MCF 10A (cell line): ENCODE measurements at regions not wholly inside any gene's neighbourhood (a gene's known extent, or its start where the extent isn't known, plus 50 kb on each side); places are given as distances from the start of the nearest gene placed in this dataset.

Experiments used
- BruUV-seq: library from RNA; stranded (reverse); fragments of 400-500 nt; replicated peaks from 2 replicates; lab custom pipeline; 2021; lab: Mats Ljungman, UMichigan
- CTCF ChIA-PET: fragments of 300-600 bp; sonication (Branson Sonifier 250); formaldehyde crosslinking; extraction: SDS; loops from one replicate; lab custom pipeline; 2021; ENCODE audit warnings: antibody characterized with exemption, inconsistent platforms; lab: Yijun Ruan, JAX
- POLR2A ChIA-PET: fragments of 300-600, 350-650 bp; sonication (Branson Sonifier 250); formaldehyde crosslinking; extraction: SDS; loops from one replicate; lab custom pipeline; 2020; ENCODE audit warnings: antibody characterized with exemption, inconsistent platforms; lab: Yijun Ruan, JAX
- DNase-seq: peaks from one replicate; pipeline ENCODE4 v3.0.0-alpha.2; 2018; ENCODE audit not compliant: unreplicated experiment
- H3K27ac Mint-ChIP-seq: one replicate; pipeline ENCODE4 v1.8.0; 2022; ENCODE audit warnings: mild to moderate bottlenecking, low read depth, mixed read lengths; ENCODE audit not compliant: unreplicated experiment
- H3K27me3 Mint-ChIP-seq: one replicate; pipeline ENCODE4 v1.8.0; 2022; ENCODE audit warnings: mixed read lengths; ENCODE audit not compliant: insufficient read depth, unreplicated experiment
- H3K36me3 Mint-ChIP-seq: one replicate; pipeline ENCODE4 v1.8.0; 2022; ENCODE audit warnings: mild to moderate bottlenecking, moderate library complexity, mixed read lengths; ENCODE audit not compliant: insufficient read depth, unreplicated experiment
- H3K4me1 Mint-ChIP-seq: one replicate; pipeline ENCODE4 v1.8.0; 2022; ENCODE audit warnings: mixed read lengths; ENCODE audit not compliant: insufficient read depth, unreplicated experiment
- H3K4me3 Mint-ChIP-seq: one replicate; pipeline ENCODE4 v1.8.0; 2022; ENCODE audit warnings: mild to moderate bottlenecking, moderate library complexity, mixed read lengths; ENCODE audit not compliant: unreplicated experiment
- H3K9me3 Mint-ChIP-seq: one replicate; pipeline ENCODE4 v1.8.0; 2022; ENCODE audit warnings: mixed read lengths; ENCODE audit not compliant: unreplicated experiment
- intact Hi-C: fragments of 100-400 bp; cut with micrococcal nuclease; formaldehyde crosslinking; loops from 2 replicates; pipeline ENCODE4 v1.14.1; 2022
- TF ChIP-seq, protein P1 (sequence below): fragments of 200-600 bp; IDR thresholded peaks from one replicate; pipeline ENCODE4 v1.8.0; 2022; ENCODE audit warnings: antibody characterized with exemption, mild to moderate bottlenecking; ENCODE audit not compliant: unreplicated experiment

- H3K4me3 Mint-ChIP-seq = no peak overlapping the region
- H3K27me3 Mint-ChIP-seq = no peaks in the 10 kb centered on the region
- CTCF ChIA-PET = interaction anchor here (1.2 kb wide), 1 partner anchor 25 kb away, joined by 3 read pairs; no protein-coding TSS in a partner anchor
- H3K4me1 Mint-ChIP-seq = no peaks in the 10 kb centered on the region
- TF ChIP-seq, protein P1, sequence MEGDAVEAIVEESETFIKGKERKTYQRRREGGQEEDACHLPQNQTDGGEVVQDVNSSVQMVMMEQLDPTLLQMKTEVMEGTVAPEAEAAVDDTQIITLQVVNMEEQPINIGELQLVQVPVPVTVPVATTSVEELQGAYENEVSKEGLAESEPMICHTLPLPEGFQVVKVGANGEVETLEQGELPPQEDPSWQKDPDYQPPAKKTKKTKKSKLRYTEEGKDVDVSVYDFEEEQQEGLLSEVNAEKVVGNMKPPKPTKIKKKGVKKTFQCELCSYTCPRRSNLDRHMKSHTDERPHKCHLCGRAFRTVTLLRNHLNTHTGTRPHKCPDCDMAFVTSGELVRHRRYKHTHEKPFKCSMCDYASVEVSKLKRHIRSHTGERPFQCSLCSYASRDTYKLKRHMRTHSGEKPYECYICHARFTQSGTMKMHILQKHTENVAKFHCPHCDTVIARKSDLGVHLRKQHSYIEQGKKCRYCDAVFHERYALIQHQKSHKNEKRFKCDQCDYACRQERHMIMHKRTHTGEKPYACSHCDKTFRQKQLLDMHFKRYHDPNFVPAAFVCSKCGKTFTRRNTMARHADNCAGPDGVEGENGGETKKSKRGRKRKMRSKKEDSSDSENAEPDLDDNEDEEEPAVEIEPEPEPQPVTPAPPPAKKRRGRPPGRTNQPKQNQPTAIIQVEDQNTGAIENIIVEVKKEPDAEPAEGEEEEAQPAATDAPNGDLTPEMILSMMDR = no peak
- DNase-seq = no peak
- H3K27ac Mint-ChIP-seq = no peak overlapping the region
- peaks cover 6% of the 10 kb centered on the region for H3K36me3 Mint-ChIP-seq
- BruUV-seq = no TSS peak
- POLR2A ChIA-PET = no interaction called here
- H3K9me3 Mint-ChIP-seq = peaks cover 9% of the 10 kb centered on the region
- intact Hi-C loops = no loop called here
Measured at GRCh38 chr11:70507466-70508230, 109.3 kb downstream of the CTTN start.

- Mint-ChIP-seq H3K36me3 (peaks cover 6% of the 10 kb centered on the region), H3K4me3 (no peak overlapping the region)
- CTCF ChIA-PET = interaction anchor here (1.2 kb wide), 1 partner anchor 25 kb away, joined by 3 read pairs; no protein-coding TSS in a partner anchor
Measured at GRCh38 chr11:70508231-70508480, 109.8 kb downstream of the CTTN start.

GRCh38 chr11:70509476-70509875 is 111.1 kb downstream of the CTTN start:
- peaks cover 27% of the 10 kb centered on the region for H3K9me3 Mint-ChIP-seq
- no peak for DNase-seq
- H3K4me1 Mint-ChIP-seq = no peaks in the 10 kb centered on the region
- peaks cover 6% of the 10 kb centered on the region for H3K36me3 Mint-ChIP-seq
- H3K4me3 Mint-ChIP-seq = no peak overlapping the region
- CTCF ChIA-PET = no interaction called here
- BruUV-seq = no TSS peak
- H3K27me3 Mint-ChIP-seq = no peaks in the 10 kb centered on the region
- H3K27ac Mint-ChIP-seq = no peak overlapping the region
- intact Hi-C loops = no loop called here
- POLR2A ChIA-PET = no interaction called here
- TF ChIP-seq, protein P1 = no peak

More at GRCh38 chr11:70508231-70508480, 109.8 kb downstream of the CTTN start:
- BruUV-seq = no TSS peak
- intact Hi-C loops = no loop called here
- TF ChIP-seq, protein P1 = no peak
- POLR2A ChIA-PET = no interaction called here
- H3K27me3 Mint-ChIP-seq = no peaks in the 10 kb centered on the region
- no peak overlapping the region for H3K27ac Mint-ChIP-seq
- H3K4me1 Mint-ChIP-seq = no peaks in the 10 kb centered on the region
- no peak for DNase-seq
- H3K9me3 Mint-ChIP-seq = peaks cover 14% of the 10 kb centered on the region

GRCh38 chr11:70510106-70510505 is 111.8 kb downstream of the CTTN start:
- intact Hi-C loops = no loop called here
- no peak overlapping the region for H3K4me3 Mint-ChIP-seq
- peaks cover 24% of the 10 kb centered on the region for H3K9me3 Mint-ChIP-seq
- H3K4me1 Mint-ChIP-seq = no peaks in the 10 kb centered on the region
- H3K27ac Mint-ChIP-seq = no peak overlapping the region
- no TSS peak for BruUV-seq
- CTCF ChIA-PET = no interaction called here
- TF ChIP-seq, protein P1 = no peak
- POLR2A ChIA-PET = no interaction called here
- H3K36me3 Mint-ChIP-seq = peaks cover 6% of the 10 kb centered on the region
- no peaks in the 10 kb centered on the region for H3K27me3 Mint-ChIP-seq
- no peak for DNase-seq
